NB4 (cell line): ENCODE measurements at regions not wholly inside any gene's neighbourhood (a gene's known extent, or its start where the extent isn't known, plus 50 kb on each side); places are given as distances from the start of the nearest gene placed in this dataset.

ENCODE experiments used
- CTCF ChIP-seq: IDR thresholded peaks from one replicate; pipeline ENCODE4 v1.5.1; 2012; ENCODE audit warnings: low read depth, low read length
- MYC ChIP-seq: IDR thresholded peaks from 2 replicates; pipeline ENCODE4 v1.6.1; 2011; ENCODE audit warnings: low read depth, low read length
- POLR2A ChIP-seq: IDR thresholded peaks from 2 replicates; pipeline ENCODE4 v1.6.1; 2011; ENCODE audit warnings: mild to moderate bottlenecking; ENCODE audit not compliant: insufficient read length; ENCODE audit errors: extremely low read depth
- TF ChIP-seq, protein P1 (sequence below): IDR thresholded peaks from 2 replicates; pipeline ENCODE4 v1.6.1; 2011; ENCODE audit warnings: low read depth, low read length

DNA sequence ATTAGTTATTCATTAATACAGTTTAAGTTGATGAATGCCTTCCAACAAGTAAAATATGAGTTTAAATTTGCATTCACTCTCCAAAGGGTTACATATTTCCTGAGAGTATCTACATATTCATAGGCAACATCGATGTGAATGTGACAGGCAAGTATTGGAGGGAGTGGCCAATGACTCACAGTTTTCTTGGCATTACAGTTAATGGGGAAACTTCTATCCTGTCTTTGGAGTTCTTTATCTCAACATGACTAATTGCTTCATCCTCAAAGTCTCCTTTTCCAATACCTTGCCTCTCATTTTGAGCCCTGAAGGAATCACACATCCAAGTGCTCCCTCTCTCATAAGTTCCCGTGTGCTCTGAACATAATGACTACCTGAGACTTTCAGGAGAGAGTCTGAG, 439.7 kb upstream of the FRG2C start:
- TF ChIP-seq CTCF (no peak), POLR2A (no peak), MYC (no peak)
- TF ChIP-seq, protein P1, sequence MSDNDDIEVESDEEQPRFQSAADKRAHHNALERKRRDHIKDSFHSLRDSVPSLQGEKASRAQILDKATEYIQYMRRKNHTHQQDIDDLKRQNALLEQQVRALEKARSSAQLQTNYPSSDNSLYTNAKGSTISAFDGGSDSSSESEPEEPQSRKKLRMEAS: no peak
